ENCODE measurements at regions not wholly inside any gene's neighbourhood (a gene's known extent, or its start where the extent isn't known, plus 50 kb on each side); places are given as distances from the start of the nearest gene placed in this dataset.

DNA sequence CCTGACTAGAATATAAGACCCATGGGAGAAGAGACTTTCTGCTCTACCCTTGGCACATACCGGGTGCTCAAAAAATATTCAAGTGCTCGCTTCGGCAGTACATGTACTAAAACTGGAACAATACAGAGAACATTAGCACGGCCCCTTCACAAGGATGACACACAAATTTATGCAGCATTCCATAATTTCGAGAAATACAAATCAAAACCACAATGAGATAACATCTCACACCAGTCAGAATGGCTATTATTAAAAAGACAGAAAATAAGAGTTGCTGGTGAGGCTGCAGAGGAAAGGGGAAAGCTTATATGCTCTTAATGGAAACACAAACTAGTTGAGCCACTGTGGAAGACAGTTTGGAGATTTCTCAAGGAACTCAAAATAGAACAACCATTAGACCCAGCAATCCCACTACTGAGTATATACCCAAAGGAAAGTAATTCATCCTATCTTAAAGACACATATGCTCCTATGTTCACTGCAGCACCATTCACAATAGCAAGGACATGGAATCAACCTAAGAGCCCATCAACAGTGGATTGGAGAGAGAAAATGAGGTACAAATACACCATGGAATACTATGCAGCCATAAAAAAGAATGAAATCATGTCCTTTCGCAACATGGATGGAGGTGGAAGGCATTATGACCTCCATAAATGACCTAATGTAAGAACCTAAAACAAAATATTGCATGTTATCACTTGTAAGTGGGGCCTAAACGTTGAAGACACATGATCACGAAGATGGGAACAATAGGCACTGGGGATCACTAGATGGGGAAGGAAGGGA lies 71.6 kb upstream of the CYP1B1 start:
- TF ChIP-seq, protein P1, sequence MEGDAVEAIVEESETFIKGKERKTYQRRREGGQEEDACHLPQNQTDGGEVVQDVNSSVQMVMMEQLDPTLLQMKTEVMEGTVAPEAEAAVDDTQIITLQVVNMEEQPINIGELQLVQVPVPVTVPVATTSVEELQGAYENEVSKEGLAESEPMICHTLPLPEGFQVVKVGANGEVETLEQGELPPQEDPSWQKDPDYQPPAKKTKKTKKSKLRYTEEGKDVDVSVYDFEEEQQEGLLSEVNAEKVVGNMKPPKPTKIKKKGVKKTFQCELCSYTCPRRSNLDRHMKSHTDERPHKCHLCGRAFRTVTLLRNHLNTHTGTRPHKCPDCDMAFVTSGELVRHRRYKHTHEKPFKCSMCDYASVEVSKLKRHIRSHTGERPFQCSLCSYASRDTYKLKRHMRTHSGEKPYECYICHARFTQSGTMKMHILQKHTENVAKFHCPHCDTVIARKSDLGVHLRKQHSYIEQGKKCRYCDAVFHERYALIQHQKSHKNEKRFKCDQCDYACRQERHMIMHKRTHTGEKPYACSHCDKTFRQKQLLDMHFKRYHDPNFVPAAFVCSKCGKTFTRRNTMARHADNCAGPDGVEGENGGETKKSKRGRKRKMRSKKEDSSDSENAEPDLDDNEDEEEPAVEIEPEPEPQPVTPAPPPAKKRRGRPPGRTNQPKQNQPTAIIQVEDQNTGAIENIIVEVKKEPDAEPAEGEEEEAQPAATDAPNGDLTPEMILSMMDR (conservative IDR thresholded peaks at IDR 0.05), result no peak

DNA sequence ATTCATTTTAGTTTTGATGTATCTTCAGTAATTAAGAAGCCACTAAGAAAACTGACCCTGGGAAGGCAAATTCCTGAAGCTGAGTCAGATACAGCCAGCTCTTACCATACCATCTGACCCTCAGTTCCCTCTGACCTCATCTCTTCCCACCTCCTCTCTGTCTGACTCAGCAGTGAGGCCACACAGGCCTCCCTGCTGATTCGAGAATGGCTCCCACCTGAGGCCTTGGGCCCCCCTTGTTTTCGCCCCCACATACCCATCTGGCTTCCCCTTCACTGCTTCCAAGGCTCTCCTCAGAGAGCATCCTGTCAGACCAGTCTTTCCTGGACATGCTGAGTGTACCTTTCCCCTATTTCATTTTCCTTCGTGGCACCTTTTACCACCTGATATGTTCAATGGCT lies 71.0 kb upstream of the CYP1B1 start:
- TF ChIP-seq, protein P1 (conservative IDR thresholded peaks at IDR 0.05), result no peak
- H3K27ac ChIP-seq, result peak overlapping the region; percentile 54

More for the DNA sequence above, 71.6 kb upstream of the CYP1B1 start:
- peak overlapping the region; percentile 54 for H3K27ac ChIP-seq

DNA sequence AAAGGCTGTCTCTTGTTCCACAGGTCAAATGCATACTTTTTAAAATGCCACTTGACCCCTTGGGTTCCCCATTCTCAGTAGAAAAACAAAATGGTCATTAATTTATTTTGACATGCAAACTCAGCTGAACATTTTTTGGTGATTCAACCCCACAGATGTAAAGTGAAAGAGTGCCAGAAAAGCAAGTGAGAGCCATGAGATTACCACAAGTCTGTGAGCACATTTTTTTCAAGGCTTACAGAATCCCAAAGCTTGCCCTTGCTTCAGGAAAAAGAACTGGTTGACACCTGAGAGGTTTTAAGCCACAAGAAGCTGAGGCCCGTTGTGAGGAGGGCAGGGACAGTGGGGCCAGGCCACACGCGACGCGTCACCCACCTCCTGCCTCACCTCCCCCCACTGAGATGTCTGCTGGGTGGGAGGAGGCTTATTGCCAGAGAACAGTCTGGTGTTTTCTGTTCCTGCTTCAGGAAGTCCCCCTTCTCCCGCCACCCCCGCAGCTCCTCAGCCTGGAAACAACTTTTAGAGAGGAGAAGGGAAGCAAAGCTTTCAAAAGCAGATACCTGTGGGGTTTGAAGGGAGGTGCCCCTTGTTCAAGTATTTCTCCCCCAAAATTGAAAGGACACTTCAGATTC lies 70.4 kb upstream of the CYP1B1 start:
- TF ChIP-seq, protein P1 (conservative IDR thresholded peaks at IDR 0.05), result no peak

DNA sequence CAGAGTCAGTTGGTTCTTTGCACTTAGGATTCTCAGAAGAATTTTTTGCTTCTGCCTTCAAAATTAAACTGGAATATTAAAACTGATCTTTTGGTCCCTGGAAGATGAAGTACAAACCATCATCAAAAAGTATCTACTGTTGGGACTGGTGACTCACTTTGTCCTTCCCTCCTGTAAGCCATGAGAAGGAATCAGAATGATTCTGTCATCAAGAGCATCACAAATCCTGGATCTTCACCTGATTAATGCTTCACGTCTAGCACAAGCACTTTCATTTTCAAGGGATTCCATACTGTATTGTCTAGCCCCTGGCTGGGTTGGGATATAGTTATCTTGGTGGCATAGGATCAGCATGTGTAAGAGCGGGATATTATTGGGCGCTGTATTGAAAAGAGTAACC lies 69.3 kb upstream of the CYP1B1 start:
- H3K27ac ChIP-seq, result no peak overlapping the region

More for the DNA sequence above, 70.4 kb upstream of the CYP1B1 start:
- H3K27ac ChIP-seq, result peak overlapping the region; percentile 54

DNA sequence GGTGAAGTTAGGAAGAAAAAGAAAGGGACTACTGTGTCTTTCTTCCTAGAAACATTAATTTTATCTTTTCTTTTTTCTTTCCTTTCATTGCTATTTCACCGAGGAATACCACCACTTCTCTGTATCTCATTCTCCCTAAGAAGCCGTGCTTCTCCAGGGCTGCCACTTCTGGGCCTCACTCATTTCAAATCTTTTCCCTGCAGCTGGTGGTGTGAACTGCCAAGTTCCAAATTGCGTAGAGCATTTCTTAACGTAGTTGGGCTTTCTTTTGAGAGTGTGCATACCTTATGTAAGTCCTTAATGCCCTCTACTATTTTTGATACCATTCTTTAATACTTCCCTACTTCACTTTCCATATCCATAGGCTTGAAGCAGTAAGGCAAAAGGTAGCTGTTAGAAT lies 66.7 kb upstream of the CYP1B1 start:
- TF ChIP-seq, protein P1 (conservative IDR thresholded peaks at IDR 0.05), result no peak
- H3K27ac ChIP-seq, result no peak overlapping the region

More for the DNA sequence above, 69.3 kb upstream of the CYP1B1 start:
- TF ChIP-seq, protein P1 (conservative IDR thresholded peaks at IDR 0.05), result no peak

DNA sequence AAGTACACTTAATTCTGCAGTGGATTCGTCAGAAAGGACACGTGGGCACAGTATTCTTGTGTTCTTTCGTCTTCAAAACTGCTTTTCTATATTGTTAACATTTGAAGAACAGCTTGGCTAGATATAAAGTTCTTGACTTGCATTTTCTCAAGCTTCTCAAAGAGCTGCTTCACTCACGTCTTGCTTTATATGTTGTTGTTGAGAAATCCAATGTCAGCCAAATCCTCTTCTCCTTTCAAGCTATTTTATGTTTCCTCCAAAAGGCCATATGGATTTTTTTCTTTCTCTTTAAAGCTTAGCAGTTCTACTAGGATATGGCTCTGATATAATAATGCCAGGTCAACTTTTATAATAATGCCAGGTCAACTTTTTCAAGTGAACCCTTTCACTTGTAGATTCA lies 65.5 kb upstream of the CYP1B1 start:
- peak overlapping the region; percentile 99; the same call in 1 of the 2 replicates for H3K27ac ChIP-seq
- TF ChIP-seq, protein P1 (conservative IDR thresholded peaks at IDR 0.05), result no peak

DNA sequence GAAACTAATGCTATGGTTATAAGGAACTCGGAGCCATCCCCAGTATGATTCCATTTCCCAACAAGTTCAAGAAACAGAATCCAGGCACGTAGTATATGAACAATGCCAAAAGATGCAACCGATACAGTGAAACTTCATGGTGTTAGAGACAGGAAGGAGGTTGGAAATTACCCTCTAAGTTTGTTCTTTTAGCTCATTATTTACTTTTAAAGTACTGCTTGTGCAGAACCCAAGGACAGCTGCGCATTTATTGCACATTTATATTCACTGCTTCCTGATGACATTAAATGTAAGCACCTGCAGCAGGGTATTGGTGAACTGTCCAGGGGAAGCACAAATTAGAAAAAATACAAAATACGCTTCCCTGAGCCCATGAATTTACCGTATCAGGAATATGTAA lies 63.0 kb upstream of the CYP1B1 start:
- H3K27ac ChIP-seq, result peak overlapping the region; percentile 99
- TF ChIP-seq, protein P1 (conservative IDR thresholded peaks at IDR 0.05), result no peak

All from VCaP (cell line).